Spinal cord (tissue), 9 donors: ENCODE measurements at regions not wholly inside any gene's neighbourhood (a gene's known extent, or its start where the extent isn't known, plus 50 kb on each side); places are given as distances from the start of the nearest gene placed in this dataset.

Experiments used
- DNase-seq, 6 donors: peaks; one replicate each; pipeline versions ENCODE4 v3.0.0 to v3.0.0-alpha.2; 2013 to 2015; ENCODE audit warnings: low spot score in 6 of 6, low read depth in 4 of 6
- H3K27ac ChIP-seq: one replicate; pipeline ENCODE4 v1.5.1; 2013; ENCODE audit warnings: low read depth, low read length, control low read depth
- H3K27me3 ChIP-seq: one replicate; pipeline ENCODE4 v1.6.1; 2013; ENCODE audit warnings: low read length; ENCODE audit not compliant: control insufficient read depth, insufficient read depth
- H3K36me3 ChIP-seq: one replicate; pipeline ENCODE4 v1.6.1; 2013; ENCODE audit warnings: low read length; ENCODE audit not compliant: control insufficient read depth, insufficient read depth
- H3K4me1 ChIP-seq: one replicate; pipeline ENCODE4 v1.6.1; 2013; ENCODE audit warnings: low read length; ENCODE audit not compliant: control insufficient read depth, insufficient read depth
- H3K4me3 ChIP-seq: one replicate; pipeline ENCODE4 v1.5.1; 2013; ENCODE audit warnings: low read depth, low read length, control low read depth
- H3K9me3 ChIP-seq: one replicate; pipeline ENCODE4 v1.6.1; 2013; ENCODE audit warnings: low read length; ENCODE audit not compliant: control insufficient read depth, insufficient read depth
- WGBS: methylation state at CpG from one replicate; pipeline ENCODE4 v1.1.5; 2013; ENCODE audit warnings: missing lambda C conversion rate; ENCODE audit not compliant: insufficient coverage; 5-methylcytosine and 5-hydroxymethylcytosine counted together
- donor health status: healthy.

DNA sequence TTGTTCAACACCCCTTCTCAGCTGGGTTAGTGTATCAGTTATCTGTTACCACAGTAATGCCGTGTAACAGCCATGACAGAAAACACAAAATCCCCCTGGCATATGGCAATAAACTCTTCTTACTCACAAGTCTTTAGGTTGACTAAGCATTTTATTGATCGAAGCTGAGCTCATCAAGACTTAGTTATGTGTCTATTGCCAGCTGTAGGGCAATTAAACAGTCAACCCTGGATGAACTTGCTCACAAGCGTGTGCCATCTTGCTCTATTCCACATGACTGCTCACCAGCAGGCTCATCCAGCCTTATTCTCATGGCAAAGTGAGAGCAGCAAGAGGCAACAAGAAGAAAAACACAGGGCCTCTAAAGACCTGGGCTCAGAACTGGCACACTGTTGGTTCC is 333.8 kb upstream of the PTBP2 start:
- no peaks in the 10 kb centered on the region for H3K4me1 ChIP-seq
- no peak overlapping the region for H3K4me3 ChIP-seq
- no peaks in the 10 kb centered on the region for H3K9me3 ChIP-seq
- 85% methylated on average over 2 of the region's 3 CpGs for WGBS
- H3K36me3 ChIP-seq: no peaks in the 10 kb centered on the region
- DNase-seq: no peak
- no peaks in the 10 kb centered on the region for H3K27me3 ChIP-seq
- H3K27ac ChIP-seq: no peak overlapping the region

DNA sequence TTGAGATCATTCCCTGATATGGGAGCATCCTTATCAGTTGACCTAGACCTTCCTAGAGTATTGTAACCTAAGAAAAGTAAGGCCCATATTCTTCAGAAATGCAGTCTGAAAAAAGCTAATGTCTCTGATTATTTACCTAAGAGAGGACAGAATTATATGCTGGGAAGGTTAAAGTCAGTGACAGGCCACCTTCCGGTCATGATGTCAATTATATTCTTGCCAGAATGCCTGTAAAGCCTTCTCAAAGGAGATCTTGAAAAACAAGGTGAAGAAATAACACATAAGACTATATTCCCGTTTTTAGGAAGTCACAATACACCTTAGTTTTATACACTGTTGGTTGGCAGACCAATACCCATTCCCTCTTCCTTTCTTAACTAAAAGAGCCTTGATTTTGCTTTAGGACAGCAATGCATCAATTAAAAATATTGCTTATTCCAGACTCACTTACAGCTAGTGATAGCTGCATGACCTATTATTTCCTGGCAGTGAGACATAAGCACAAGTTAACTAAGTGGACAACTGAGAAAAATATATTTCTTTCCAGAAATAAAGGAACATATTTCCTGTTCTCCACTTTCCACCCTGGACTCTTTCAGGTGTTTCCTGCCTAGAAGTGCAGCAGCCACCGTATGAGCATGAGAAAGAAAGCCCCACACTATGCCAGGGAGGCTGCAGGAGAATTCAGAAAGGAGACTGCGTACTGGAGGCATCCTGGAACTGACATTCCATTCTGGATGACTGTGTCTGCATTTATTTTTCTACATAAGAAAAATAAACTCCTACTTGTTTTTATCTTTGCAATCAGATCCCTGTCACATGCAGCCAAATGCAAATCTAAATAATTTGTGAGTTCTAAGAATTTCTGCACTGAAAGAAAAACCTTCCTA is 332.9 kb upstream of the PTBP2 start:
- no peaks in the 10 kb centered on the region for H3K36me3 ChIP-seq
- H3K9me3 ChIP-seq: no peaks in the 10 kb centered on the region
- no peaks in the 10 kb centered on the region for H3K4me1 ChIP-seq
- no peak for DNase-seq
- no peaks in the 10 kb centered on the region for H3K27me3 ChIP-seq
- H3K4me3 ChIP-seq: no peak overlapping the region
- H3K27ac ChIP-seq: no peak overlapping the region
- WGBS: 69% methylated on average over 2 of the region's 4 CpGs

DNA sequence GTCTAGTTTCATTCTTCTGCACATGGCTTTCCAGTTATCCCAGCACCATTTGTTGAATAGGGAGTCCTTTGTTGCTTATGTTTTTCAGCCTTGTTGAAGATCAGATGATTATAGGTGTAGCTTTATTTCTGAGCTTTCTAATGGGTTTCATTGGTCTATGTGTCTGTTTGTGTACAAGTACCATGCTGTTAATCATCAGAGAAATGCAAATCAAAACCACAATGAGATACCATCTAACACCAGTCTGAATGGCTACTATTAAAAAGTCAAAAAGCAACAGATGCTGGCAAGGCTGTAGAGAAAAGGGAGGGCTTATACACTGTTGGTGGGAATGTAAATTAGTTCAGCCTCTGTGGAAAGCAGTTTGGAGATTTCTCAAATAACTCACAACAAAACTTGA is 321.5 kb upstream of the PTBP2 start:
- H3K36me3 ChIP-seq: no peaks in the 10 kb centered on the region
- no peaks in the 10 kb centered on the region for H3K4me1 ChIP-seq
- H3K27ac ChIP-seq: no peak overlapping the region
- H3K4me3 ChIP-seq: no peak overlapping the region
- H3K27me3 ChIP-seq: no peaks in the 10 kb centered on the region
- H3K9me3 ChIP-seq: peaks cover 1% of the 10 kb centered on the region
- no peak for DNase-seq

- no peaks in the 10 kb centered on the region for H3K27me3 ChIP-seq
- H3K27ac ChIP-seq: no peak overlapping the region
- WGBS: 62% methylated on average over 3 of the region's 4 CpGs
- H3K9me3 ChIP-seq: no peaks in the 10 kb centered on the region
- DNase-seq: no peak
- H3K4me1 ChIP-seq: no peaks in the 10 kb centered on the region
- no peaks in the 10 kb centered on the region for H3K36me3 ChIP-seq
- H3K4me3 ChIP-seq: no peak overlapping the region
Observed at GRCh38 chr1:96409087-96409486, 312.5 kb upstream of the PTBP2 start.

GRCh38 chr1:96409689-96410088 is 311.9 kb upstream of the PTBP2 start:
- H3K36me3 ChIP-seq: no peaks in the 10 kb centered on the region
- no peak for DNase-seq
- H3K27ac ChIP-seq: no peak overlapping the region
- no peaks in the 10 kb centered on the region for H3K27me3 ChIP-seq
- WGBS: 80% methylated on average over 1 of the region's 3 CpGs
- no peaks in the 10 kb centered on the region for H3K4me1 ChIP-seq
- H3K9me3 ChIP-seq: no peaks in the 10 kb centered on the region
- H3K4me3 ChIP-seq: no peak overlapping the region

GRCh38 chr1:96411006-96411405 is 310.6 kb upstream of the PTBP2 start:
- H3K4me1 ChIP-seq: no peaks in the 10 kb centered on the region
- no peaks in the 10 kb centered on the region for H3K27me3 ChIP-seq
- no peak for DNase-seq
- H3K4me3 ChIP-seq: no peak overlapping the region
- no peaks in the 10 kb centered on the region for H3K36me3 ChIP-seq
- H3K9me3 ChIP-seq: no peaks in the 10 kb centered on the region
- no CpG with 5 or more reads among the region's 2 CpGs for WGBS
- no peak overlapping the region for H3K27ac ChIP-seq

DNA sequence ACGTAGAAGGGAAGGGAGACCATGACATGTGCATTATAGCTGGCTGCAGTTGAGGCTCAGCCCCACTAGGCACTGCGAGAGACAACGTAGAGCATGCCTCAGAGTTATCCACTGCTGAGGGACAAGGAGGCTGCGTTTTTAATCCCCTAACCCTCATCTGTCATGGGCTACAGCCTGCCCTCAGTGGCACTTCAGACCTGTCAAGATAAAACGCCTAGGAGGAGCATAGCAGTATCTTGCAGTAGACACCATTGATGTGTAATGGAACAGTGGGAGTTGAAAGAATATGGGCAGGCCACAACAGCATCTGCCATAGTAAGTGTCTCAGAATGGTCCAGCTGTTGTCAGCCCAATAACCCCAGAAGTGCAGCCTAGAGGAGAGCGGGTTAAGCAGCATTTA is 307.0 kb upstream of the PTBP2 start:
- no peak overlapping the region for H3K4me3 ChIP-seq
- H3K27me3 ChIP-seq: no peaks in the 10 kb centered on the region
- DNase-seq: no peak
- 91% methylated on average over 6 of the region's 6 CpGs for WGBS
- no peaks in the 10 kb centered on the region for H3K4me1 ChIP-seq
- H3K9me3 ChIP-seq: no peaks in the 10 kb centered on the region
- H3K27ac ChIP-seq: no peak overlapping the region
- H3K36me3 ChIP-seq: no peaks in the 10 kb centered on the region

DNA sequence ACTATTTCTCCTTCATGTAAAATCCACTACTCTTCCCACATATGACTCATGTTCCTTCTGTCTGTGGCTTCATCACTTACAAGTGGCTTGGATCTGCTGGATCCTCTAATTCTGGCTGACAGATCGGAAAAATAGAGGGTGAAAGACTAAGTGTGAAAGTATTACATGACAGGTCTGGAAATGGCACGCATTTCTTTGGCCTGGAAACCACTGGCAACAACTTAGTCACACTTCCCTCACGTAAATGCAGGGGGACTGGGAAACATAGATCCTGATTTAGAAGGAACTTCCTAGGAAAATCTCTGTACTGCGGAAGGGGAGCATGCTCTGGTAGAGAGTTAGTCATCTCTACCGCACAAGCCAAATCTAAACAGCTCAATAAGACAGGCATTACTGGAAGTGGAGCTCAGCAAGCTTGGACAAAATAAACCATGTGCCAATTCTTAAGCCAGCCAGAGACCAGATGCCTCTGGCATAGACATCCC is 305.4 kb upstream of the PTBP2 start:
- Histone ChIP-seq H3K4me1 (no peaks in the 10 kb centered on the region), H3K27ac (no peak overlapping the region), H3K27me3 (no peaks in the 10 kb centered on the region), H3K36me3 (no peaks in the 10 kb centered on the region), H3K9me3 (no peaks in the 10 kb centered on the region), H3K4me3 (no peak overlapping the region)
- DNase-seq: peak in 2 of 6 donors; percentile 4 to 82
- no CpG with 5 or more reads among the region's 5 CpGs for WGBS

DNA sequence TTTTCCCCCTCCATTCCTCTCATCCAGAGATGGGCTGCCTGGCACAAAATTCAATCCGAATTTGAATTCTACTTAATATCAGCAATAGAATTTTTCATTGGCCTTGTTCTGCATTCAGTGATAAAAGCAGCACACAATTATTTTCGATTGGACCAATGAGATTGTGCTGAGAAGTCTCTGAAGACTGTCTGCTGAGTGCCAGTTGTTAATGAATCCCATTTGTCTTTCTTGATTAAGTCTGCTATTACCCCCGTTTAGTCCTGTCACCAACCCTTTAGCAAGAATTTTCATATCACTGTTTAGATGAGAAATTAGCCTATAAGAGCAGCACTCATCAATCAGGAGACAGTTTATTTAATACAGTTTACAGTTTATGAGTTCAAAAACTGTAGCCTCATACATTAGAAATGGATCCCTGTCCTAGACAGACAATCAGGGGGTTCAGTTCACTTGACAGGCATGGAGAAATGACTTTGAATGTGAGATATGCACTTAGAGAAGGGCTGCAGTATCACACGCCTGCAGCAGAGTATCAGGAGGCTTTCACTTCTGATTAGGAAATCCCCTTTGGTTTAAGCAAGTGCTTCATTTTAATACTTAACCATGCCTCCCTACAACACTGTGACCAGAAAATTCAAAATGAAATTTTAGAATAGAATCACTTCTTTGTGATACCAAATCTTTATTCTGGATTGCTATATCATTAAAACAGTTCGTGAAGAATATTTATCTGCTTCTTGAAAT is 304.7 kb upstream of the PTBP2 start:
- Histone ChIP-seq H3K4me3 (no peak overlapping the region), H3K9me3 (no peaks in the 10 kb centered on the region), H3K4me1 (no peaks in the 10 kb centered on the region), H3K27ac (no peak overlapping the region), H3K27me3 (no peaks in the 10 kb centered on the region), H3K36me3 (no peaks in the 10 kb centered on the region)
- peak in 2 of 6 donors; percentile 4 to 88 for DNase-seq
- WGBS: 78% methylated on average over 1 of the region's 5 CpGs

DNA sequence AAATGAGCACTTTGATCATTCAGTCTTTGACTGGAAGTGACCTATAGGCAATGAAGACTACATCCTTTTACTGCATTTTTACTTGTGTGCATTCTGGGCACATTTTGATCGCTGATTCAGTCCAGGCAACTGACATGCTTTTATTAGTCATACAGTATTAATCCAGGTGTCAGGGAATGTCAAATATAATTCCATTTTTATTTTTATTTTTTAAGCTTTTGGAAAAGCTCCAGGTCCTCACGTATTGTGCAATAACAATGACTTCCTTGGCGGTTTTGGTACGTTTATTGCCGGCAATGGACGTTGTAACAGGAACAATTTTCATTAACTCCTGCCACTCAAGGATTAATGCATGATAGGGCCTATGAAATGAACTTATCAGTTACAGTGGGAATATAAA is 302.6 kb upstream of the PTBP2 start:
- no peaks in the 10 kb centered on the region for H3K4me1 ChIP-seq
- no peaks in the 10 kb centered on the region for H3K9me3 ChIP-seq
- no CpG with 5 or more reads among the region's 6 CpGs for WGBS
- H3K36me3 ChIP-seq: no peaks in the 10 kb centered on the region
- no peak overlapping the region for H3K4me3 ChIP-seq
- no peak overlapping the region for H3K27ac ChIP-seq
- H3K27me3 ChIP-seq: no peaks in the 10 kb centered on the region
- no peak for DNase-seq
